ENCODE measurements at regions not wholly inside any gene's neighbourhood (a gene's known extent, or its start where the extent isn't known, plus 50 kb on each side); places are given as distances from the start of the nearest gene placed in this dataset.

DNA sequence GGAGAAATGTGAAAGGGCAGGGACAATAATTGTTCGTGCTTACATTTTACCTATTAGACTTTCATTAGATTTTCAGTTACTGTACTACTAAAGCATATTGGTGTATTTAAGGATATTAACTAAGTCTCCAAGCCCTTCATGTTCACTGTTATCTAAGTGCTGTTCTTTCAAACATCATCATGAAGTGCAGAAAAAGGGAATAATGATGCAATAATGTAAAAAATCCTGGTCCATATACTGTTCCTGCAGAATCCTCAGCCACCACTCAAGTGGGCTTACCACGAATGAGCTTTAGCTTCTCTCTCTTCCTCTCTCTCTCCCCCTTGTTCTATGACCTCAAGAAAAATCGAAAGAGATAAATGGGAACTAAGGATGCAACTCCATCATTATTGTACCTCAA is 600.7 kb downstream of the UTRN start:
- H3K4me1 ChIP-seq (ENCODE audit: insufficient read depth, low read length), result no peaks in the 10 kb centered on the region
- no peaks in the 10 kb centered on the region for H3K9me3 ChIP-seq (ENCODE audit: low read depth, low read length)
- no peaks in the 10 kb centered on the region for H4K20me1 ChIP-seq (ENCODE audit: insufficient read depth, low read length)
- no peaks in the 10 kb centered on the region for H3K79me2 ChIP-seq (ENCODE audit: insufficient read depth, low read length)
- H3K27ac ChIP-seq (ENCODE audit: low read depth, low read length), result no peak overlapping the region
- TF ChIP-seq, protein P1, sequence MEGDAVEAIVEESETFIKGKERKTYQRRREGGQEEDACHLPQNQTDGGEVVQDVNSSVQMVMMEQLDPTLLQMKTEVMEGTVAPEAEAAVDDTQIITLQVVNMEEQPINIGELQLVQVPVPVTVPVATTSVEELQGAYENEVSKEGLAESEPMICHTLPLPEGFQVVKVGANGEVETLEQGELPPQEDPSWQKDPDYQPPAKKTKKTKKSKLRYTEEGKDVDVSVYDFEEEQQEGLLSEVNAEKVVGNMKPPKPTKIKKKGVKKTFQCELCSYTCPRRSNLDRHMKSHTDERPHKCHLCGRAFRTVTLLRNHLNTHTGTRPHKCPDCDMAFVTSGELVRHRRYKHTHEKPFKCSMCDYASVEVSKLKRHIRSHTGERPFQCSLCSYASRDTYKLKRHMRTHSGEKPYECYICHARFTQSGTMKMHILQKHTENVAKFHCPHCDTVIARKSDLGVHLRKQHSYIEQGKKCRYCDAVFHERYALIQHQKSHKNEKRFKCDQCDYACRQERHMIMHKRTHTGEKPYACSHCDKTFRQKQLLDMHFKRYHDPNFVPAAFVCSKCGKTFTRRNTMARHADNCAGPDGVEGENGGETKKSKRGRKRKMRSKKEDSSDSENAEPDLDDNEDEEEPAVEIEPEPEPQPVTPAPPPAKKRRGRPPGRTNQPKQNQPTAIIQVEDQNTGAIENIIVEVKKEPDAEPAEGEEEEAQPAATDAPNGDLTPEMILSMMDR (IDR thresholded peaks at IDR 0.05; ENCODE audit: extremely low read depth, low read depth, low read length), result no peak
- H3K36me3 ChIP-seq (ENCODE audit: insufficient read depth, low read length), result no peaks in the 10 kb centered on the region
- no peaks in the 10 kb centered on the region for H3K27me3 ChIP-seq (ENCODE audit: insufficient read depth, low read length)
- no peak for DNase-seq (ENCODE audit: insufficient read length, low spot score, missing footprints)
- H2AFZ ChIP-seq (ENCODE audit: low read length), result no peak overlapping the region
- H3K4me3 ChIP-seq (ENCODE audit: insufficient read depth, low read length), result no peak overlapping the region
- no peak overlapping the region for H3K4me2 ChIP-seq (ENCODE audit: insufficient read depth, low read length)

DNA sequence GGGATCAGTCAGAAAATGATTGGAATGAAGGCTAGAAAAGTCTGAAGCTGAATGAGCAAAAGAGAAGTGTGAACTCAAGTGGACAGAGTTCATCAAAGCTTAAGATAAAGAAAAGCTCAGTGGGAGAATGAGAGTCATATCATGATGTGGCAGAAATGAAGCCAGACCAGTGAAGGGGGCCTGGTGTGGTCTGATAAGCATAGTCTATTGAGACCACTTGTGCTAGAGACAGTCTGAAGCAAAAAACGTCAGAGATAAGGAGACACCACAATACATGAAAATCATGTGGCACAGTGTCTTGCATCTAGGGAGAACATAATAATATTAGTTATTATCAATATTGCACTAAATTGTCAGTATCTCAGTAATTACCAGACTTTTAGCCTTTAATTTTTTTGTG is 601.5 kb downstream of the UTRN start:
- no peaks in the 10 kb centered on the region for H3K27me3 ChIP-seq (ENCODE audit: insufficient read depth, low read length)
- no peak overlapping the region for H3K4me2 ChIP-seq (ENCODE audit: insufficient read depth, low read length)
- no peak overlapping the region for H2AFZ ChIP-seq (ENCODE audit: low read length)
- no peaks in the 10 kb centered on the region for H3K9me3 ChIP-seq (ENCODE audit: low read depth, low read length)
- no peaks in the 10 kb centered on the region for H3K36me3 ChIP-seq (ENCODE audit: insufficient read depth, low read length)
- H3K79me2 ChIP-seq (ENCODE audit: insufficient read depth, low read length), result no peaks in the 10 kb centered on the region
- no peak for DNase-seq (ENCODE audit: insufficient read length, low spot score, missing footprints)
- H3K4me3 ChIP-seq (ENCODE audit: insufficient read depth, low read length), result no peak overlapping the region
- TF ChIP-seq, protein P1 (IDR thresholded peaks at IDR 0.05; ENCODE audit: extremely low read depth, low read depth, low read length), result no peak
- no peak overlapping the region for H3K27ac ChIP-seq (ENCODE audit: low read depth, low read length)
- no peaks in the 10 kb centered on the region for H4K20me1 ChIP-seq (ENCODE audit: insufficient read depth, low read length)
- H3K4me1 ChIP-seq (ENCODE audit: insufficient read depth, low read length), result no peaks in the 10 kb centered on the region

DNA sequence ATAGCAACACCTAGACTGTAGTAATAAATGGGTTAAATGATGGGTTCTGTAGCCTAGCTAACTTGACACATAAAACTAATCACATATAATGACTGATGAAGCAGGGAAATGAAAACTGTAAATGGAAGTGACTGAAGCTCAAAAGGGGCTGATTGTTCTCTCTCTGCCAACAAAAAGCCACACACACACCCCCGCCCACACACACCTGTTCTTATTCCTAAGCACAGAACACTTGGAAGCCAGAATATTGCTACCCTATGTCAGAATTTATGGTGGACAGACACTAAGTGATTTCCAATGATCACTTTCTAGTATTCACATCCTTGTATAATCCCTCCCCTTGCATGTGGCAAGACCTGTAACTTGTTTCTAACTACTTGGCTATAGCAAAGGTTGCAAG is 603.5 kb downstream of the UTRN start:
- H3K9me3 ChIP-seq (ENCODE audit: low read depth, low read length), result no peaks in the 10 kb centered on the region
- no peak overlapping the region for H3K4me3 ChIP-seq (ENCODE audit: insufficient read depth, low read length)
- H3K27me3 ChIP-seq (ENCODE audit: insufficient read depth, low read length), result no peaks in the 10 kb centered on the region
- no peak for DNase-seq (ENCODE audit: insufficient read length, low spot score, missing footprints)
- no peaks in the 10 kb centered on the region for H3K4me1 ChIP-seq (ENCODE audit: insufficient read depth, low read length)
- H2AFZ ChIP-seq (ENCODE audit: low read length), result no peak overlapping the region
- no peak overlapping the region for H3K27ac ChIP-seq (ENCODE audit: low read depth, low read length)
- TF ChIP-seq, protein P1 (IDR thresholded peaks at IDR 0.05; ENCODE audit: extremely low read depth, low read depth, low read length), result no peak
- H3K79me2 ChIP-seq (ENCODE audit: insufficient read depth, low read length), result no peaks in the 10 kb centered on the region
- H3K36me3 ChIP-seq (ENCODE audit: insufficient read depth, low read length), result no peaks in the 10 kb centered on the region
- no peak overlapping the region for H3K4me2 ChIP-seq (ENCODE audit: insufficient read depth, low read length)
- no peaks in the 10 kb centered on the region for H4K20me1 ChIP-seq (ENCODE audit: insufficient read depth, low read length)

DNA sequence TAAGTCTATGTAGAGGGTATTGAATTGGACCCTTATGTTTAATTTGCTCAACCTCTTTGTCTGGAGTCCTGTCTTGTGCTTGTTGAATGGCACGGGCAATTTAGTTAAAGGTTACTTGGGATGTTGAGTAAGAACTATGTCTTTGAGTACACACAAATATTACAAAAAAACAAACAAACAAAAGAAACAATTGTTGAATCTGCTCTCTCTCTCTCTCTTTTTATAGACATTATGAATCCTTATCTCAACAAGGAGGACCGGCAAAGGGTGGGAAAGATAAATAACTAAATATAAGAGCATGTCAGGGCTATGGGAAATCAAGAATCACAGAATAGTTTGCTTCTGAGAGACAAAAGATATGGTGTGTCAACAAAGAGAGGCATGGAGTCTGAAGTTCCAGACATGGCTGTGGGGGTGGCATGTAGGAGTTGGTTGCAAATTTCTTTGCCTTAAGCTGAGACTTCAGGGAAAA is 608.6 kb downstream of the UTRN start:
- no peak for DNase-seq (ENCODE audit: insufficient read length, low spot score, missing footprints)
- Histone ChIP-seq H3K27me3 (ENCODE audit: insufficient read depth, low read length) (no peaks in the 10 kb centered on the region), H3K27ac (ENCODE audit: low read depth, low read length) (no peak overlapping the region), H3K4me2 (ENCODE audit: insufficient read depth, low read length) (no peak overlapping the region), H3K4me3 (ENCODE audit: insufficient read depth, low read length) (no peak overlapping the region), H2AFZ (ENCODE audit: low read length) (no peak overlapping the region), H3K79me2 (ENCODE audit: insufficient read depth, low read length) (no peaks in the 10 kb centered on the region), H3K9me3 (ENCODE audit: low read depth, low read length) (no peaks in the 10 kb centered on the region), H4K20me1 (ENCODE audit: insufficient read depth, low read length) (no peaks in the 10 kb centered on the region), H3K36me3 (ENCODE audit: insufficient read depth, low read length) (no peaks in the 10 kb centered on the region), H3K4me1 (ENCODE audit: insufficient read depth, low read length) (peaks cover 22% of the 10 kb centered on the region)
- TF ChIP-seq, protein P1 (IDR thresholded peaks at IDR 0.05; ENCODE audit: extremely low read depth, low read depth, low read length), result no peak

All from osteoblast (primary cell).